AG04449 (cell line): ENCODE measurements at regions not wholly inside any gene's neighbourhood (a gene's known extent, or its start where the extent isn't known, plus 50 kb on each side); places are given as distances from the start of the nearest gene placed in this dataset.

Experiments used
- CTCF ChIA-PET: fragments of 350-600 bp; formaldehyde crosslinking; extraction: SDS; loops from one replicate; lab custom pipeline; 2021; ENCODE audit warnings: antibody characterized with exemption; lab: Yijun Ruan, JAX
- POLR2A ChIA-PET: fragments of 400-600, 350-600 bp; formaldehyde crosslinking; extraction: SDS; loops from one replicate; lab custom pipeline; 2020; ENCODE audit warnings: antibody characterized with exemption, inconsistent platforms; lab: Yijun Ruan, JAX
- DNase-seq: peaks from one replicate; pipeline ENCODE4 v3.0.0-alpha.2; 2010; ENCODE audit warnings: low read depth, low spot score
- H3K4me3 ChIP-seq: 2 replicates; pipeline ENCODE4 v1.5.1; 2011; ENCODE audit warnings: low read depth, mild to moderate bottlenecking, control low read depth, low read length
- CTCF ChIP-seq: IDR thresholded peaks from one replicate; pipeline ENCODE4 v1.5.1; 2011; ENCODE audit warnings: mild to moderate bottlenecking, moderate library complexity, low read length, control low read depth, inconsistent platforms; ENCODE audit not compliant: insufficient read depth; ENCODE audit errors: missing control alignments

- TF ChIP-seq CTCF, result no peak
- DNase-seq, result no peak
- POLR2A ChIA-PET, result no interaction called here
- CTCF ChIA-PET, result no interaction called here
- H3K4me3 ChIP-seq, result no peak overlapping the region
Measured at GRCh38 chr9:129283705-129284606, 105.9 kb upstream of the IER5L start.

GRCh38 chr9:129283291-129283691 is 105.2 kb upstream of the IER5L start:
- no peak overlapping the region for H3K4me3 ChIP-seq
- TF ChIP-seq CTCF, result no peak
- ChIA-PET POLR2A (no interaction called here), CTCF (no interaction called here)
- DNase-seq, result no peak

GRCh38 chr9:129282731-129283211 is 104.7 kb upstream of the IER5L start:
- DNase-seq, result no peak

DNA sequence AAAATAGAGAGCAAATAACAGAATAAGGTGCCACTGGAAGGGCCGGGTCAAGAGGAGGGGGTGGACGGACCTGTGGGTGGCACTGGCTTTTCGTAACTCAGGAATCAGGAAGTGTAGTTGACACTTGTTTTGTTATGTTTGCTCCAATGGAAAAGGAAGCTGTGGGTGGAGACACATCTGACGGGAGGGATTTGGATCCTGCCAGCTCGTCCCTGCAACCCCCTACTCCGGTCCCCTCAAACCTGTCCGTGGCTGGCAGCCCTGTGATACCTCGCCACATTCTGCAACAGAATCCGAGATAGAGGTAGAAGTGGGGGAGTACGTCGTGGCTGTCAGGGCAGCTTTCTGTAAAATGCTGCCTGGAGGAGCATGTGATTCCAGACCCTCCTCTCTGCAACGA is 104.2 kb upstream of the IER5L start:
- ChIA-PET CTCF (no interaction called here), POLR2A (interaction anchor here (0.6 kb wide), 1 partner anchor 213 kb away, joined by 3 read pairs; no protein-coding TSS in a partner anchor)
- no peak overlapping the region for H3K4me3 ChIP-seq
- no peak for DNase-seq
- TF ChIP-seq CTCF, result no peak

More at GRCh38 chr9:129282731-129283211, 104.7 kb upstream of the IER5L start:
- ChIA-PET CTCF (no interaction called here), POLR2A (interaction anchor here (0.6 kb wide), 1 partner anchor 213 kb away, joined by 3 read pairs; no protein-coding TSS in a partner anchor)
- no peak for TF ChIP-seq CTCF
- H3K4me3 ChIP-seq, result no peak overlapping the region

GRCh38 chr9:129281506-129282145 is 103.6 kb upstream of the IER5L start:
- POLR2A ChIA-PET, result no interaction called here
- no peak for TF ChIP-seq CTCF
- CTCF ChIA-PET, result no interaction called here
- no peak overlapping the region for H3K4me3 ChIP-seq
- DNase-seq, result no peak

GRCh38 chr9:129280623-129281271 is 102.7 kb upstream of the IER5L start:
- no peak overlapping the region for H3K4me3 ChIP-seq
- CTCF ChIA-PET, result no interaction called here
- no peak for TF ChIP-seq CTCF
- DNase-seq, result no peak
- POLR2A ChIA-PET, result no interaction called here
